OCI-LY7 (cell line): ENCODE measurements at regions not wholly inside any gene's neighbourhood (a gene's known extent, or its start where the extent isn't known, plus 50 kb on each side); places are given as distances from the start of the nearest gene placed in this dataset.

Experiments used
- BruUV-seq: library from RNA; stranded (reverse); fragments of 400-500 nt; replicated peaks from 2 replicates; lab custom pipeline; 2021; lab: Mats Ljungman, UMichigan
- CTCF ChIA-PET: fragments of 300-600 bp; sonication (Branson Sonifier 250); formaldehyde crosslinking; loops from one replicate; lab custom pipeline; 2022; ENCODE audit warnings: antibody characterized with exemption; ENCODE audit not compliant: unreplicated experiment; lab: Charles Lee
- POLR2A ChIA-PET: fragments of 300-600 bp; sonication (Branson Sonifier 250); formaldehyde crosslinking; loops from one replicate; lab custom pipeline; 2022; ENCODE audit warnings: antibody characterized with exemption; lab: Charles Lee
- DNase-seq: peaks from one replicate; pipeline ENCODE4 v3.0.0-alpha.2; 2015; ENCODE audit warnings: low spot score
- H2AFZ ChIP-seq: fragments of 200-600 bp; sonication (generic), shearing (Covaris generic); 2 replicates; pipeline ENCODE4 v1.6.1; 2014; ENCODE audit warnings: mild to moderate bottlenecking, antibody characterized with exemption, low read length, moderate library complexity
- H3K27ac ChIP-seq: fragments of 200-600 bp; sonication (generic); 2 replicates; pipeline ENCODE4 v1.5.1; 2014; ENCODE audit warnings: mixed run types, low read depth, mild to moderate bottlenecking, moderate library complexity, low read length, inconsistent platforms; ENCODE audit not compliant: poor library complexity, severe bottlenecking
- H3K36me3 ChIP-seq: fragments of 200-600 bp; sonication (generic); 2 replicates; pipeline ENCODE4 v1.6.1; 2014; ENCODE audit warnings: mild to moderate bottlenecking, antibody characterized with exemption, low read length, moderate library complexity, mixed read lengths; ENCODE audit not compliant: insufficient read depth
- H3K4me1 ChIP-seq: fragments of 200-600 bp; sonication (generic); 2 replicates; pipeline ENCODE4 v1.5.1; 2014; ENCODE audit warnings: mild to moderate bottlenecking, low read length; ENCODE audit not compliant: insufficient read depth, poor library complexity, severe bottlenecking
- H3K4me2 ChIP-seq: fragments of 200-600 bp; sonication (generic); 2 replicates; pipeline ENCODE4 v1.6.1; 2014; ENCODE audit warnings: mild to moderate bottlenecking, low read length
- H3K4me3 ChIP-seq: fragments of 200-600 bp; sonication (generic); 2 replicates; pipeline ENCODE4 v1.5.1; 2014; ENCODE audit warnings: mild to moderate bottlenecking, low read depth, low read length; ENCODE audit not compliant: poor library complexity, severe bottlenecking
- H3K79me2 ChIP-seq: fragments of 200-600 bp; sonication (generic); 2 replicates; pipeline ENCODE4 v1.6.1; 2016; ENCODE audit warnings: low read depth, mild to moderate bottlenecking, low read length, moderate library complexity, mixed read lengths; ENCODE audit not compliant: insufficient read depth
- H3K9me2 ChIP-seq: fragments of 200-600 bp; sonication (generic); 2 replicates; pipeline ENCODE4 v1.6.1; 2016; ENCODE audit warnings: mild to moderate bottlenecking, low read length, mixed read lengths; ENCODE audit not compliant: insufficient read depth
- H3K9me3 ChIP-seq: fragments of 200-600 bp; sonication (generic); 2 replicates; pipeline ENCODE4 v1.6.1; 2014; ENCODE audit warnings: mild to moderate bottlenecking, mixed run types, low read length, mixed read lengths
- H4K20me1 ChIP-seq: fragments of 200-600 bp; sonication (generic); 2 replicates; pipeline ENCODE4 v1.6.1; 2014; ENCODE audit warnings: mild to moderate bottlenecking, antibody characterized with exemption, low read length, moderate library complexity, mixed read lengths; ENCODE audit not compliant: insufficient read depth
- CTCF ChIP-seq: fragments of 200-600 bp; sonication (generic); conservative IDR thresholded peaks from 2 replicates; pipeline ENCODE4 v1.5.1; 2014; ENCODE audit warnings: mild to moderate bottlenecking, antibody characterized with exemption, low read length, moderate library complexity, mixed read lengths
- EZH2phosphoT487 ChIP-seq: fragments of 200-600 bp; sonication (generic); IDR thresholded peaks from 2 replicates; pipeline ENCODE4 v1.6.1; 2018; ENCODE audit warnings: low read depth, borderline replicate concordance, mild to moderate bottlenecking, mixed run types, antibody characterized with exemption, low read length, moderate library complexity, mixed read lengths
- intact Hi-C: fragments of 100-400 bp; cut with micrococcal nuclease; formaldehyde crosslinking; loops from one replicate; pipeline ENCODE4 v1.10.0; 2022; ENCODE audit not compliant: unreplicated experiment

GRCh38 chr2:142536966-142537365, 340.5 kb upstream of the KYNU start:
- TF ChIP-seq EZH2phosphoT487 (no peak), CTCF (no peak)
- Histone ChIP-seq H3K4me1 (no peaks in the 10 kb centered on the region), H3K36me3 (no peaks in the 10 kb centered on the region), H4K20me1 (no peaks in the 10 kb centered on the region), H3K4me2 (no peak overlapping the region), H3K79me2 (no peaks in the 10 kb centered on the region), H2AFZ (no peak overlapping the region), H3K9me2 (no peaks in the 10 kb centered on the region), H3K4me3 (no peak overlapping the region), H3K27ac (no peak overlapping the region), H3K9me3 (no peaks in the 10 kb centered on the region)
- DNase-seq, result no peak
- ChIA-PET POLR2A (no interaction called here), CTCF (no interaction called here)
- no TSS peak for BruUV-seq
- intact Hi-C loops, result no loop called here

- no peak overlapping the region for H2AFZ ChIP-seq
- POLR2A ChIA-PET, result no interaction called here
- CTCF ChIA-PET, result no interaction called here
- H3K4me2 ChIP-seq, result no peak overlapping the region
- no peak for TF ChIP-seq EZH2phosphoT487
- no peak for TF ChIP-seq CTCF
- H3K79me2 ChIP-seq, result no peaks in the 10 kb centered on the region
- no peak overlapping the region for H3K4me3 ChIP-seq
- no peaks in the 10 kb centered on the region for H3K9me2 ChIP-seq
- no peaks in the 10 kb centered on the region for H3K9me3 ChIP-seq
- DNase-seq, result no peak
- BruUV-seq, result no TSS peak
- intact Hi-C loops, result no loop called here
- no peaks in the 10 kb centered on the region for H4K20me1 ChIP-seq
- H3K27ac ChIP-seq, result no peak overlapping the region
- no peaks in the 10 kb centered on the region for H3K4me1 ChIP-seq
- H3K36me3 ChIP-seq, result no peaks in the 10 kb centered on the region
Observed at GRCh38 chr2:142536492-142536891, 341.0 kb upstream of the KYNU start.

- Histone ChIP-seq H4K20me1 (no peaks in the 10 kb centered on the region), H3K4me3 (no peak overlapping the region), H3K79me2 (no peaks in the 10 kb centered on the region), H3K9me2 (no peaks in the 10 kb centered on the region), H3K4me2 (no peak overlapping the region), H3K4me1 (no peaks in the 10 kb centered on the region), H2AFZ (no peak overlapping the region), H3K36me3 (no peaks in the 10 kb centered on the region), H3K27ac (no peak overlapping the region), H3K9me3 (no peaks in the 10 kb centered on the region)
- ChIA-PET POLR2A (interaction anchor here (0.6 to 0.9 kb wide), 6 partner anchors 9 to 641 kb away, joined by 3 to 7 read pairs (median 5); no protein-coding TSS in a partner anchor), CTCF (no interaction called here)
- BruUV-seq, result no TSS peak
- intact Hi-C loops, result no loop called here
- DNase-seq, result no peak
- TF ChIP-seq CTCF (no peak), EZH2phosphoT487 (no peak)
Observed at GRCh38 chr2:142535311-142535710, 342.2 kb upstream of the KYNU start.
